A549 (cell line): ENCODE measurements at regions not wholly inside any gene's neighbourhood (a gene's known extent, or its start where the extent isn't known, plus 50 kb on each side); places are given as distances from the start of the nearest gene placed in this dataset.

ENCODE experiments used
- CEBPB ChIP-seq, 2 experiments: fragments of >200 bp in 1 of 2; sonication (Bioruptor Twin) in 1 of 2; formaldehyde crosslinking in 1 of 2; IDR thresholded peaks; 2 replicates each; pipeline ENCODE4 v1.6.1; 2012 to 2016
- JUN ChIP-seq, 2 experiments: fragments of >200 bp; sonication (Bioruptor Twin); formaldehyde crosslinking; IDR thresholded peaks; 2 replicates in 1 of 2; 3 replicates in 1 of 2; pipeline ENCODE4 v1.6.1; 2016 to 2017
- SMC3 ChIP-seq: fragments of >200 bp; sonication (Bioruptor Twin); formaldehyde crosslinking; IDR thresholded peaks from 3 replicates; pipeline ENCODE4 v1.6.1; 2018; ENCODE audit warnings: inconsistent platforms

- TF ChIP-seq JUN (IDR thresholded peaks at IDR 0.05) (no peak), CEBPB (IDR thresholded peaks at IDR 0.05) (no peak), SMC3 (no peak)
These were observed 1620.8 kb downstream of the PCDH9 start for GRCh38 chr13:65609350-65609749.
